Suprapubic skin (tissue), 4 donors: ENCODE measurements at regions not wholly inside any gene's neighbourhood (a gene's known extent, or its start where the extent isn't known, plus 50 kb on each side); places are given as distances from the start of the nearest gene placed in this dataset.

Experiments used
- DNase-seq, 2 donors: peaks; one replicate each; pipeline ENCODE4 v3.0.0-alpha.2; 2019; ENCODE audit warnings: low spot score in 2 of 2
- H3K27ac ChIP-seq: fragments of 200-600 bp; sonication (generic); one replicate; pipeline ENCODE4 v1.5.1; 2019
- H3K27me3 ChIP-seq: fragments of 200-600 bp; sonication (generic); one replicate; pipeline ENCODE4 v1.5.1; 2019
- H3K36me3 ChIP-seq: fragments of 200-600 bp; sonication (generic); one replicate; pipeline ENCODE4 v1.5.1; 2019
- H3K4me1 ChIP-seq: fragments of 200-600 bp; sonication (generic); one replicate; pipeline ENCODE4 v1.5.1; 2019
- H3K4me3 ChIP-seq: fragments of 200-600 bp; sonication (generic); one replicate; pipeline ENCODE4 v1.5.1; 2019; ENCODE audit warnings: mild to moderate bottlenecking
- H3K9me3 ChIP-seq: fragments of 200-600 bp; sonication (generic); one replicate; pipeline ENCODE4 v1.5.1; 2019
- EP300 ChIP-seq: sonication (generic); formaldehyde crosslinking; IDR thresholded peaks from one replicate; pipeline ENCODE4 v1.6.1; 2017; ENCODE audit warnings: antibody characterized with exemption
- POLR2A ChIP-seq, 2 donors: fragments of 450-650 bp; IDR thresholded peaks; one replicate each; pipeline ENCODE4 v1.6.1; 2017; ENCODE audit warnings: antibody characterized with exemption in 2 of 2, mild to moderate bottlenecking in 2 of 2, moderate library complexity in 2 of 2
- POLR2AphosphoS5 ChIP-seq, 3 donors: sonication (generic); formaldehyde crosslinking; IDR thresholded peaks; one replicate each; pipeline ENCODE4 v1.6.1; 2017; ENCODE audit warnings: antibody characterized with exemption in 3 of 3
- WGBS: methylation state at CpG from one replicate; pipeline ENCODE4 v1.1.5; 2018; 5-methylcytosine and 5-hydroxymethylcytosine counted together
- TF ChIP-seq, protein P1 (sequence below), 2 donors: fragments of 200-600 bp in 1 of 2; fragments of 450-650 bp in 1 of 2; sonication (generic) in 1 of 2; IDR thresholded peaks; one replicate each; pipeline ENCODE4 v1.5.1; 2016 to 2019; ENCODE audit warnings: antibody characterized with exemption in 2 of 2, mild to moderate bottlenecking in 1 of 2, moderate library complexity in 1 of 2

DNA sequence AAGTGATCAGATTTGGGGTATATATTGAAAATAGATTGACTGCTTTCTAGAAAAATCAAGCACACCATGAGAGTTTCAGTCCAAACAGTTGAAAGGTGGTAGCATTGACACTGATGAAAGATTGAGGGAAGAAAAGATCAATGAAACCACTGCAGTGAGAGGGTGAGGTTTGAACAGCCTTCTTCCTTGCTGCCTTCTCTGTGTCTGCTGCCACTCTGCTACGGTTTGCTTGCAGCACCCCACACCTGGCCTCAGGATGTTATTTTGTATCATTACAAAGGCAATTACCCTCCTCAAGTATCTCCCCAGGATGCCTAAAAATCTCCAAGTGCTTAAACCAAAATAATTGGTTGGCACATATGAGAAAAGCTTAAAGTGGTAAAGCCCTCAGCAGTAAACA lies 683.6 kb upstream of the ARPP21 start:
- Histone ChIP-seq H3K4me1 (no peaks in the 10 kb centered on the region), H3K9me3 (no peaks in the 10 kb centered on the region), H3K36me3 (no peaks in the 10 kb centered on the region), H3K27me3 (no peaks in the 10 kb centered on the region), H3K4me3 (no peak overlapping the region), H3K27ac (no peak overlapping the region)
- 53% methylated on average over 1 of the region's 1 CpG for WGBS
- no peak for DNase-seq
- TF ChIP-seq EP300 (no peak), POLR2AphosphoS5 (IDR thresholded peaks at IDR 0.05) (no peak), POLR2A (IDR thresholded peaks at IDR 0.05) (no peak)
- TF ChIP-seq, protein P1, sequence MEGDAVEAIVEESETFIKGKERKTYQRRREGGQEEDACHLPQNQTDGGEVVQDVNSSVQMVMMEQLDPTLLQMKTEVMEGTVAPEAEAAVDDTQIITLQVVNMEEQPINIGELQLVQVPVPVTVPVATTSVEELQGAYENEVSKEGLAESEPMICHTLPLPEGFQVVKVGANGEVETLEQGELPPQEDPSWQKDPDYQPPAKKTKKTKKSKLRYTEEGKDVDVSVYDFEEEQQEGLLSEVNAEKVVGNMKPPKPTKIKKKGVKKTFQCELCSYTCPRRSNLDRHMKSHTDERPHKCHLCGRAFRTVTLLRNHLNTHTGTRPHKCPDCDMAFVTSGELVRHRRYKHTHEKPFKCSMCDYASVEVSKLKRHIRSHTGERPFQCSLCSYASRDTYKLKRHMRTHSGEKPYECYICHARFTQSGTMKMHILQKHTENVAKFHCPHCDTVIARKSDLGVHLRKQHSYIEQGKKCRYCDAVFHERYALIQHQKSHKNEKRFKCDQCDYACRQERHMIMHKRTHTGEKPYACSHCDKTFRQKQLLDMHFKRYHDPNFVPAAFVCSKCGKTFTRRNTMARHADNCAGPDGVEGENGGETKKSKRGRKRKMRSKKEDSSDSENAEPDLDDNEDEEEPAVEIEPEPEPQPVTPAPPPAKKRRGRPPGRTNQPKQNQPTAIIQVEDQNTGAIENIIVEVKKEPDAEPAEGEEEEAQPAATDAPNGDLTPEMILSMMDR (IDR thresholded peaks at IDR 0.05) = no peak

DNA sequence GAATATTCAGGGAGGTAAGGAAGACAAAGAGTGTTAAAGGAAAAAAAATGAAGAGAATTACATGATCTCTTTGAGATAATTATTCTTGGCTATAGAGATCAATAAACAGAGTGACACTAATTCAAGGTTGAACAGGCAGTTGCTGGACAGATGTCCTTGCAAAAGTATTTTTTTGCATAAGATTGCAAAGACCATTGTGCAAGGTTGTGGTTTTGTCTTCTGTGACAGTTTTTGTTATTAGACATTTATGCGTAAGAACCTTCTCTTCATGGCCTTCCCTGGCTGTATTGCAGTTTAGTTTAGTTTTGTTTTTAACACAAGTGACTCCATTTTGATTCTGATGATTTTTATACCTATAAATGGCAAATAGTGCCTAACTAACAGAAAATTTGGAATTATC lies 682.8 kb upstream of the ARPP21 start:
- no peaks in the 10 kb centered on the region for H3K9me3 ChIP-seq
- no peak for DNase-seq
- H3K36me3 ChIP-seq = no peaks in the 10 kb centered on the region
- H3K27ac ChIP-seq = no peak overlapping the region
- H3K4me1 ChIP-seq = no peaks in the 10 kb centered on the region
- H3K27me3 ChIP-seq = no peaks in the 10 kb centered on the region
- TF ChIP-seq POLR2AphosphoS5 (IDR thresholded peaks at IDR 0.05) (no peak), EP300 (no peak), POLR2A (IDR thresholded peaks at IDR 0.05) (no peak)
- TF ChIP-seq, protein P1 (IDR thresholded peaks at IDR 0.05) = no peak
- no peak overlapping the region for H3K4me3 ChIP-seq
- 88% methylated on average over 1 of the region's 1 CpG for WGBS

DNA sequence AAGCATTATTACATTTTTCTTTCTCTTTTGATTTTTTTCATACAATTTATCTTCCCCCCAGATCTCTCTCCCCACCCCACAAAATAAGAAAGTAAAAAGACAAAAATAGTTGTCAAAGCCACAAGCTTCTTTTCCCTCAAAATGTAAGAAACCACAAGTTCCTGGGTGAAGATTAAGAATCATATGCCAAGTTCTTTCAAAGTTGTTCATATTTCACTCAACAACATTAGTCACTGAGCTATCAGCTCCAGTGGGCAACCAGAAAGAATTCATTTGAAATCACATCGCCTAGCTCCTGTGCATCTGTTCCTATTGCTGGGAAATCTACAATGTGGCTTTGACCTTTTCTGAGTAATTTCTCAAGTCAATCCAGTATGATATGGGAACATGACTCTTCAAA lies 681.6 kb upstream of the ARPP21 start:
- TF ChIP-seq, protein P1 (IDR thresholded peaks at IDR 0.05) = no peak
- TF ChIP-seq POLR2AphosphoS5 (IDR thresholded peaks at IDR 0.05) = no peak
- no peak for TF ChIP-seq POLR2A (IDR thresholded peaks at IDR 0.05)
- TF ChIP-seq EP300 = no peak
- DNase-seq = no peak
- no peaks in the 10 kb centered on the region for H3K9me3 ChIP-seq
- H3K27ac ChIP-seq = no peak overlapping the region
- H3K27me3 ChIP-seq = no peaks in the 10 kb centered on the region
- 46% methylated on average over 1 of the region's 1 CpG for WGBS
- no peaks in the 10 kb centered on the region for H3K4me1 ChIP-seq
- no peak overlapping the region for H3K4me3 ChIP-seq
- H3K36me3 ChIP-seq = no peaks in the 10 kb centered on the region

DNA sequence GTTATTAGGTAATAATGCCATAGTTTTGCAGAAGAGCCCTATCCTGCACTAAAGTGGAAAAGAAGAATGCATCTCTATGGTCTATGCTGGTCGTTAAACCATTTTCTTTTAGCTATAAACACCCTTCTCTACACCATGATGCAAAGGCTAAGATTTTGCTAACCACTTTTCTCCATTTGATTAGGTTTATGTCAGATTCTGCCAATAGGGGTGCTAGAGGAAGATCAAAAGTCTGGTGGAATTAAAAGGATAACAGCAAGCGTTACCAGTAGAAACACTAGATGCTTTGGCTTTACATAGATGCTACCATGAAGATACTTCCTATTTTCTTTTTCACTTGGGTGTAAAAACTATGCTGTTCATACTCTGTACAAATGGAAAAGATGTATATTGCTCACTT lies 669.8 kb upstream of the ARPP21 start:
- 89% methylated on average over 2 of the region's 2 CpGs for WGBS
- DNase-seq = no peak
- Histone ChIP-seq H3K4me3 (no peak overlapping the region), H3K36me3 (no peaks in the 10 kb centered on the region), H3K4me1 (no peaks in the 10 kb centered on the region), H3K9me3 (no peaks in the 10 kb centered on the region), H3K27me3 (no peaks in the 10 kb centered on the region), H3K27ac (no peak overlapping the region)
- TF ChIP-seq POLR2A (IDR thresholded peaks at IDR 0.05) (no peak), POLR2AphosphoS5 (IDR thresholded peaks at IDR 0.05) (no peak), EP300 (no peak)
- TF ChIP-seq, protein P1 (IDR thresholded peaks at IDR 0.05) = no peak

DNA sequence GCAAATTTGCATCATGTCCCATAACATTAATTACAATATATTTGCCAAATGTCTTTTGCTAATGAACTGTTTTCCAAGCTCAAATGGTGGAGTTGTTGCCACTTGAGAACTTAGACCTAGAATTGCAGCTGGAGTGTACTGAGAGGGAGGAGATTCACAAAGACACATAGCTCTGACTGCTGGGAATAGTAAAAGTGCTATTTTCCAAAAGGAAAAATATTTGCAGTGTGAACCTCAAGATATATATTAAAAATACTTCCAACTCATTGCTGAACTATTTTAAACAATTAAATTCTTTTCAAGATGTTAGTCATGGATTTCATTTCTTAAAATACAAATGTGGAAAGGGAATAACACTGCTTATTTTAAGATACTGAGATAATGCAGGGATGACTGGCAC lies 666.8 kb upstream of the ARPP21 start:
- Histone ChIP-seq H3K4me1 (no peaks in the 10 kb centered on the region), H3K9me3 (peaks cover 8% of the 10 kb centered on the region)
- DNase-seq = no peak

DNA sequence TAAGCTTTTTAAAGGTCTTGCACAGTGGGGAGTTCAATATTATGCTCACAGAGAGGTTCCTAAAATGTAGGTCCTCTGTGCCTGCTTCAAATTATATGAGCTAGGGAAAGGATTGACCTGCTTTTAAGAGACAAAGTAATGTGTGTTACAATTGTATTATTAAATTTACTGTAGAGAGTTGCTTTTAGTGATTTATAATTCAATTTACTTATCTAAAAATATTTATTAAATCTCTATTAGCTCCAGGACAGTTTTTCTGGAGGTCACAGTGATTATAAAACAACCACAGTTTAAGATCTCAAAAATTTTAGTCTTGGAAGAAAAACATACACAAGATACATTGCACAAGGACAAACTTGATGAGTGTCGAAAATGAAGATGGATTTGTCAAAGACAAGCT lies 665.7 kb upstream of the ARPP21 start:
- 83% methylated on average over 1 of the region's 1 CpG for WGBS
- no peaks in the 10 kb centered on the region for H3K36me3 ChIP-seq

More for the DNA sequence above, 666.8 kb upstream of the ARPP21 start:
- Histone ChIP-seq H3K4me3 (no peak overlapping the region), H3K27me3 (no peaks in the 10 kb centered on the region), H3K36me3 (no peaks in the 10 kb centered on the region), H3K27ac (no peak overlapping the region)
- no peak for TF ChIP-seq EP300
- no peak for TF ChIP-seq POLR2A (IDR thresholded peaks at IDR 0.05)

More for the DNA sequence above, 665.7 kb upstream of the ARPP21 start:
- Histone ChIP-seq H3K9me3 (peaks cover 8% of the 10 kb centered on the region), H3K4me1 (no peaks in the 10 kb centered on the region), H3K27ac (no peak overlapping the region), H3K27me3 (no peaks in the 10 kb centered on the region), H3K4me3 (no peak overlapping the region)
- DNase-seq = no peak
- TF ChIP-seq EP300 = no peak
- TF ChIP-seq POLR2AphosphoS5 (IDR thresholded peaks at IDR 0.05) = no peak
- TF ChIP-seq, protein P1 (IDR thresholded peaks at IDR 0.05) = no peak
- no peak for TF ChIP-seq POLR2A (IDR thresholded peaks at IDR 0.05)
